Uterus (tissue), 2 donors: ENCODE measurements at regions not wholly inside any gene's neighbourhood (a gene's known extent, or its start where the extent isn't known, plus 50 kb on each side); places are given as distances from the start of the nearest gene placed in this dataset.

Experiments
- CTCF ChIP-seq, 4 experiments: fragments of 200-600 bp in 2 of 4; fragments of 450-650 bp in 2 of 4; sonication (generic) in 2 of 4; IDR thresholded peaks; one replicate each; pipeline ENCODE4 v1.5.1; 2016 to 2019; ENCODE audit warnings: antibody characterized with exemption in 4 of 4, mild to moderate bottlenecking in 2 of 4, moderate library complexity in 1 of 4
- POLR2A ChIP-seq, 2 donors: fragments of 450-650 bp; IDR thresholded peaks; one replicate each; pipeline ENCODE4 v1.6.1; 2016; ENCODE audit warnings: antibody characterized with exemption in 2 of 2, mild to moderate bottlenecking in 1 of 2, moderate library complexity in 1 of 2

DNA sequence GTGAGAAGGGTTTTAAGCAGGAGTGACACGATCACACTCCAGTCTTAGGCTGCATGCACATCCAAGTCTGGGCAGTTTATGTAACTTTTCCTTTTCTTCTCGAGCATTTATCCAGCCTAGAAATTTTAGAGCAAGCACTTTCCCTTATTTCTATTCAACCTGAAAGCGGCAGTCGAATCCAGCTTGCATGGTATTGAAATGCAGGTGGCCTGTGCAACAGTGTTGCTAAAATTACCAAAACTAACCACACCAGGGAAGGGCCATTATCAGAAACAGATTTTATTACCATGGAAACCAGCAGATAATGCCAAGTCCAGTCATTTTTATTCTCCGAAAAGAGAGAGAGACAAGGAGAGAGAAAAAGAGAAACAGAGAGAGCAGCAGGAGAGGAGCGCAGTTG is 179.9 kb upstream of the ZC3H12A start:
- TF ChIP-seq CTCF (IDR thresholded peaks at IDR 0.05) (no peak), POLR2A (IDR thresholded peaks at IDR 0.05) (no peak)
